Liver (tissue), 8 donors: ENCODE measurements at regions not wholly inside any gene's neighbourhood (a gene's known extent, or its start where the extent isn't known, plus 50 kb on each side); places are given as distances from the start of the nearest gene placed in this dataset.
"Not testable (repeated sequence)": the region's sequence is repeated elsewhere in the genome, so short reads cannot be mapped to it uniquely, and the experiment has no call there.

Experiments used
- DNase-seq: peaks from one replicate; pipeline ENCODE4 v3.0.0-alpha.2; 2017; ENCODE audit warnings: low spot score
- H3K27ac ChIP-seq, 2 donors: one replicate each; pipeline ENCODE4 v1.7.0; 2013; ENCODE audit warnings: inconsistent platforms in 2 of 2, low read length in 2 of 2, control low read depth in 1 of 2, low read depth in 1 of 2, mild to moderate bottlenecking in 1 of 2
- H3K27me3 ChIP-seq, 4 donors: one replicate each; pipeline versions ENCODE4 v1.6.1 to v1.7.0; 2013; ENCODE audit warnings: low read length in 3 of 4, inconsistent platforms in 1 of 4, mild to moderate bottlenecking in 1 of 4, moderate library complexity in 1 of 4; ENCODE audit not compliant: control insufficient read depth in 4 of 4, insufficient read depth in 4 of 4
- H3K36me3 ChIP-seq, 4 donors: one replicate each; pipeline versions ENCODE4 v1.6.1 to v1.7.0; 2013; ENCODE audit warnings: low read length in 3 of 4, mild to moderate bottlenecking in 3 of 4, low read depth in 1 of 4, moderate library complexity in 1 of 4; ENCODE audit not compliant: control insufficient read depth in 4 of 4, insufficient read depth in 3 of 4
- H3K4me1 ChIP-seq, 4 donors: one replicate each; pipeline versions ENCODE4 v1.6.1 to v1.7.0; 2013; ENCODE audit warnings: low read length in 3 of 4, mild to moderate bottlenecking in 3 of 4, moderate library complexity in 1 of 4; ENCODE audit not compliant: control insufficient read depth in 4 of 4, insufficient read depth in 4 of 4
- H3K4me3 ChIP-seq, 3 donors: one replicate each; pipeline versions ENCODE4 v1.6.1 to v1.7.0; 2013; ENCODE audit warnings: low read length in 3 of 3, control low read depth in 1 of 3, low read depth in 1 of 3, mild to moderate bottlenecking in 1 of 3
- H3K9ac ChIP-seq, 2 donors: one replicate each; pipeline ENCODE4 v1.7.0; 2013; ENCODE audit warnings: low read length in 2 of 2, mild to moderate bottlenecking in 2 of 2, moderate library complexity in 2 of 2, control low read depth in 1 of 2, low read depth in 1 of 2
- H3K9me3 ChIP-seq, 4 donors: one replicate each; pipeline versions ENCODE4 v1.6.1 to v1.7.0; 2013; ENCODE audit warnings: low read length in 3 of 4; ENCODE audit not compliant: control insufficient read depth in 4 of 4
- ATF3 ChIP-seq: IDR thresholded peaks from 2 replicates; pipeline ENCODE4 v1.6.1; 2016; ENCODE audit warnings: antibody characterized with exemption
- CTCF ChIP-seq: fragments of 150-350 bp; IDR thresholded peaks from 2 replicates; pipeline ENCODE4 v1.5.1; 2017; ENCODE audit warnings: improper control_type of control experiment, low read depth, low read length; ENCODE audit not compliant: missing input control
- FOXA1 ChIP-seq: IDR thresholded peaks from 2 replicates; pipeline ENCODE4 v1.6.1; 2016; ENCODE audit warnings: antibody characterized with exemption
- FOXA2 ChIP-seq: IDR thresholded peaks from 2 replicates; pipeline ENCODE4 v1.6.1; 2016; ENCODE audit warnings: antibody characterized with exemption
- HNF4A ChIP-seq, 2 donors: conservative IDR thresholded peaks; 2 replicates each; pipeline ENCODE4 v1.6.1; 2016; ENCODE audit warnings: antibody characterized with exemption in 2 of 2, mild to moderate bottlenecking in 2 of 2
- MAX ChIP-seq: IDR thresholded peaks from 2 replicates; pipeline ENCODE4 v1.6.1; 2016; ENCODE audit warnings: antibody characterized with exemption
- REST ChIP-seq: IDR thresholded peaks from 2 replicates; pipeline ENCODE4 v1.6.1; 2016; ENCODE audit warnings: antibody characterized with exemption, mild to moderate bottlenecking
- SP1 ChIP-seq: IDR thresholded peaks from 2 replicates; pipeline ENCODE4 v1.6.1; 2018; ENCODE audit warnings: antibody characterized with exemption, mild to moderate bottlenecking
- WGBS: extraction: QIAGEN DNeasy Blood & Tissue Kit; methylation state at CpG from one replicate; pipeline ENCODE4 v1.1.7; 2013; 5-methylcytosine and 5-hydroxymethylcytosine counted together
- donor health status: healthy.
- donor health status: healthy.
- donor health status: healthy.
- donor health status: healthy.
- donor health status: healthy.

- peaks cover 0 to 1% (median 0%) of the 10 kb centered on the region in 4 donors for H3K9me3 ChIP-seq
- H3K9ac ChIP-seq: no peak overlapping the region
- no peak for DNase-seq
- H3K27me3 ChIP-seq: no peaks in the 10 kb centered on the region
- peaks cover 5 to 31% (median 24%) of the 10 kb centered on the region in 4 donors for H3K4me1 ChIP-seq
- H3K4me3 ChIP-seq: no peak overlapping the region
- TF ChIP-seq REST: no peak
- TF ChIP-seq FOXA2: no peak
- no peak for TF ChIP-seq CTCF
- no peak for TF ChIP-seq MAX
- H3K36me3 ChIP-seq: no peaks in the 10 kb centered on the region
- H3K27ac ChIP-seq: peak overlapping the region; percentile 85 to 86
- WGBS: 91% methylated on average over 2 of the region's 2 CpGs
Measured at GRCh38 chr5:142520885-142521284, 165.0 kb downstream of the FGF1 start.

GRCh38 chr5:142519913-142520312, 166.0 kb downstream of the FGF1 start:
- not testable (repeated sequence) for H3K9ac ChIP-seq, H3K27ac ChIP-seq, H3K4me3 ChIP-seq, DNase-seq, H3K9me3 ChIP-seq, H3K27me3 ChIP-seq, H3K36me3 ChIP-seq
- H3K4me1 ChIP-seq: peaks cover 5 to 31% (median 24%) of the 10 kb centered on the region in 4 donors
- 95% methylated on average over 1 of the region's 1 CpG for WGBS

- H3K36me3 ChIP-seq: no peaks in the 10 kb centered on the region
- H3K27ac ChIP-seq: no peak overlapping the region
- WGBS: 73% methylated on average over 1 of the region's 1 CpG
- H3K27me3 ChIP-seq: no peaks in the 10 kb centered on the region
- H3K4me3 ChIP-seq: peak overlapping the region in 1 of 3 donors; percentile 5
- H3K9ac ChIP-seq: no peak overlapping the region
- TF ChIP-seq ATF3: no peak
- peak; percentile 28 to 75 for TF ChIP-seq HNF4A (conservative IDR thresholded peaks at IDR 0.05)
- TF ChIP-seq SP1: peak; percentile 36
- TF ChIP-seq FOXA1: no peak
- peaks cover 0 to 1% (median 0%) of the 10 kb centered on the region in 4 donors for H3K9me3 ChIP-seq
- peaks cover 5 to 38% (median 22%) of the 10 kb centered on the region in 4 donors for H3K4me1 ChIP-seq
- DNase-seq: no peak
Measured at GRCh38 chr5:142517840-142518239, 168.1 kb downstream of the FGF1 start.
